A673 (cell line): ENCODE measurements at regions not wholly inside any gene's neighbourhood (a gene's known extent, or its start where the extent isn't known, plus 50 kb on each side); places are given as distances from the start of the nearest gene placed in this dataset.

Experiments used
- EZH2 ChIP-seq: fragments of 200-600 bp; sonication (generic); IDR thresholded peaks from 2 replicates; pipeline ENCODE4 v1.6.1; 2017; ENCODE audit warnings: borderline replicate concordance, low read depth, mild to moderate bottlenecking, mixed read lengths, antibody characterized with exemption, low read length; ENCODE audit not compliant: poor library complexity, severe bottlenecking
- TF ChIP-seq, protein P1 (sequence below): fragments of 300-800, 200-600 bp; sonication (generic); conservative IDR thresholded peaks from 2 replicates; pipeline ENCODE4 v1.5.1; 2017; ENCODE audit warnings: low read depth, mild to moderate bottlenecking, antibody characterized with exemption, low read length, moderate library complexity, mixed read lengths

DNA sequence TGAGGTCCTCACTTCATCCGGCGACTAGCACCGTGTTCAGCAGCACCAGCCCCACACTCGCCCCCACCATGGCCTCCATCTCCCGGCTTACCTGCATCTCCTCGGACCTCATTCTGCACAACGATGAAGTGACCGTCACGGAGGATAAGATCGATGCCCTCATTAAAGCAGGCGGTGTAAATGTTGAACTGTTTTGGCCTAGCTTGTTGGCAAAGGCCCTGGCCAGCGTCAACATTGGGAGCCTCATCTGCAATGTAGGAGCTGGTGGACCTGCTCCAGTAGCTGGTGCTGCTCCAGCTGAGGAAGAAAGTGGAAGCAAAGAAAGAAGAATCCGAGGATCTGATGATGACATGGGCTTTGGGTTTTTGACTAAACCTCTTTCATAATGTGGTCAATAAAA is 70.5 kb upstream of the MYCN start:
- TF ChIP-seq, protein P1, sequence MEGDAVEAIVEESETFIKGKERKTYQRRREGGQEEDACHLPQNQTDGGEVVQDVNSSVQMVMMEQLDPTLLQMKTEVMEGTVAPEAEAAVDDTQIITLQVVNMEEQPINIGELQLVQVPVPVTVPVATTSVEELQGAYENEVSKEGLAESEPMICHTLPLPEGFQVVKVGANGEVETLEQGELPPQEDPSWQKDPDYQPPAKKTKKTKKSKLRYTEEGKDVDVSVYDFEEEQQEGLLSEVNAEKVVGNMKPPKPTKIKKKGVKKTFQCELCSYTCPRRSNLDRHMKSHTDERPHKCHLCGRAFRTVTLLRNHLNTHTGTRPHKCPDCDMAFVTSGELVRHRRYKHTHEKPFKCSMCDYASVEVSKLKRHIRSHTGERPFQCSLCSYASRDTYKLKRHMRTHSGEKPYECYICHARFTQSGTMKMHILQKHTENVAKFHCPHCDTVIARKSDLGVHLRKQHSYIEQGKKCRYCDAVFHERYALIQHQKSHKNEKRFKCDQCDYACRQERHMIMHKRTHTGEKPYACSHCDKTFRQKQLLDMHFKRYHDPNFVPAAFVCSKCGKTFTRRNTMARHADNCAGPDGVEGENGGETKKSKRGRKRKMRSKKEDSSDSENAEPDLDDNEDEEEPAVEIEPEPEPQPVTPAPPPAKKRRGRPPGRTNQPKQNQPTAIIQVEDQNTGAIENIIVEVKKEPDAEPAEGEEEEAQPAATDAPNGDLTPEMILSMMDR, result no peak
- TF ChIP-seq EZH2, result no peak
